ENCODE measurements at regions not wholly inside any gene's neighbourhood (a gene's known extent, or its start where the extent isn't known, plus 50 kb on each side); places are given as distances from the start of the nearest gene placed in this dataset.

DNA sequence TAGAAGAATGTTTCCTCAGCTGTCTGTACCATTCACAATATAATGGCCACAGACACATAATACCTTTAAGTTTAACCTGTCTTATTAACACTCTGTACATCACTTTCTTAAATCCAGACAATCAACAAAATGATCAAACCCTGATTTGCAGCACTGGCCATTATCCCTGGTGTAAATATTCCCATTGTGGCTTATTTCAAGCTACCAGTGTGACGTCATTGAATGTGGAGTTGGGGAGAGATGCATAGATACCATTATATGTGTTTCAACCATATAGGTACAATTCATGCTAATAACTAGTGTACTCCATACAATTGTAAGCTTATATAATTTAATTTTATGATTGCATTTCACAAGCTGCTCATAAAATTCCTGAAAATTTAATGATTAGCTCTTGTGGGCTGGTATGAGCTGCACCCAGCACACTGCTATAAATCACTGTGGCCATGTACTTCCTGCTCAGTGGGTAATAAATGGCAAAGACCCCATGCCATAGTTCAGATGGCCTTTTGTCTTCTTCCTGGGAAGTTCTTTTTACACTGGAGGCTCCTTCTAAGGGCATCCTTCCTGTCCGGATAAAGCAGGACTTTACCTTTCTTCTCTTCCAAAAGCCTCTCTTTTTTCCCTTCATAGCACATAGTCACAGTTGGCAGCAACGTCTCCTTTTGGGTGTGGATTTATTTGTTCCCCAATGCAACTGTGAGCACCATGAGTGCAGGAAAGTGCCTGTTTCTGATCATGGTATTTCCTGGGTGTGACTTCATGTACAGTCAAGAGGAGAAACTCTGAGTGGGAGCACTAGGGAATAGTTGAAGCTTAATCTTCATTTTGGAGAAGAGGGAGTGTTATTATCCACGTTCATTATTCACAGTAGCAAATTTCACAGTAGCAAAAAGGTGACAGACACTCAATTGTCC is 87.8 kb downstream of the MIAT start:
- no peaks in the 10 kb centered on the region for H3K36me3 ChIP-seq (ENCODE audit: control insufficient read depth in 2 of 2, extremely low read depth in 1 of 2, insufficient read depth in 2 of 2, low read length in 2 of 2)

DNA sequence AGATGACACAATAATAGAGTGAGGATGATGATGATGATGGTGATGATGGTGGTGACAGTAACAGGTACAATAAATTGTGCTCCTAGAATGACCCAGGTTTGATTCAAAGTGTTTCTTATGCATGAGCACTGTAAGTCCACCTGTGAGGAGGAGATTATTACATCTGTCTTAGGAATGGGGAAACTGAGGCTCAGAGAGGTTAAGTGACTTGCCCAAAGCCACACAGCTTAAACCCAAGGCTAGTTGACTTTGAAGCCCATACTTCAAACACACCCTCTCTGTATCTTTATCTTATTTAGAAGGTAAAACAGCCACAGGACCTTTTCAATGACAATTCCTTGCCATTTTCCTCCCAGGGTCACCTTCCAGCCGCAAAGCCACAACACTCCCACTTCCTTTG is 88.9 kb downstream of the MIAT start:
- no peaks in the 10 kb centered on the region for H4K20me1 ChIP-seq (ENCODE audit: control insufficient read depth, extremely low read depth, insufficient read depth, low read length)
- H3K36me3 ChIP-seq (ENCODE audit: control insufficient read depth in 2 of 2, extremely low read depth in 1 of 2, insufficient read depth in 2 of 2, low read length in 2 of 2), result no peaks in the 10 kb centered on the region
- no peak overlapping the region for H3K4me2 ChIP-seq (ENCODE audit: control insufficient read depth, extremely low read depth, insufficient read depth, low read depth, low read length)
- FAIRE-seq (no peak), DNase-seq (ENCODE audit: low read depth, low spot score) (no peak)
- H3K79me2 ChIP-seq (ENCODE audit: control insufficient read depth, insufficient read depth, low read length), result no peaks in the 10 kb centered on the region
- peaks cover 6% of the 10 kb centered on the region for H3K4me1 ChIP-seq (ENCODE audit: control insufficient read depth, extremely low read depth, insufficient read depth, low read length)
- no peaks in the 10 kb centered on the region for H3K9me3 ChIP-seq (ENCODE audit: control insufficient read depth, low read depth, low read length)
- no peaks in the 10 kb centered on the region for H3K9me1 ChIP-seq (ENCODE audit: control insufficient read depth, extremely low read depth, insufficient read depth, low read length)
- H2AFZ ChIP-seq (ENCODE audit: control insufficient read depth, low read length), result no peak overlapping the region
- no peak for TF ChIP-seq EZH2 (IDR thresholded peaks at IDR 0.05; ENCODE audit: low read length)
- TF ChIP-seq, protein P1, sequence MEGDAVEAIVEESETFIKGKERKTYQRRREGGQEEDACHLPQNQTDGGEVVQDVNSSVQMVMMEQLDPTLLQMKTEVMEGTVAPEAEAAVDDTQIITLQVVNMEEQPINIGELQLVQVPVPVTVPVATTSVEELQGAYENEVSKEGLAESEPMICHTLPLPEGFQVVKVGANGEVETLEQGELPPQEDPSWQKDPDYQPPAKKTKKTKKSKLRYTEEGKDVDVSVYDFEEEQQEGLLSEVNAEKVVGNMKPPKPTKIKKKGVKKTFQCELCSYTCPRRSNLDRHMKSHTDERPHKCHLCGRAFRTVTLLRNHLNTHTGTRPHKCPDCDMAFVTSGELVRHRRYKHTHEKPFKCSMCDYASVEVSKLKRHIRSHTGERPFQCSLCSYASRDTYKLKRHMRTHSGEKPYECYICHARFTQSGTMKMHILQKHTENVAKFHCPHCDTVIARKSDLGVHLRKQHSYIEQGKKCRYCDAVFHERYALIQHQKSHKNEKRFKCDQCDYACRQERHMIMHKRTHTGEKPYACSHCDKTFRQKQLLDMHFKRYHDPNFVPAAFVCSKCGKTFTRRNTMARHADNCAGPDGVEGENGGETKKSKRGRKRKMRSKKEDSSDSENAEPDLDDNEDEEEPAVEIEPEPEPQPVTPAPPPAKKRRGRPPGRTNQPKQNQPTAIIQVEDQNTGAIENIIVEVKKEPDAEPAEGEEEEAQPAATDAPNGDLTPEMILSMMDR (optimal IDR thresholded peaks at IDR 0.05 in 1 of 3, IDR thresholded peaks at IDR 0.05 in 1 of 3, conservative IDR thresholded peaks at IDR 0.05 in 1 of 3; ENCODE audit: extremely low read depth in 1 of 3, insufficient read depth in 2 of 3, low read length in 3 of 3), result no peak
- H3K4me3 ChIP-seq (ENCODE audit: control insufficient read depth in 2 of 3, extremely low read depth in 1 of 3, insufficient read depth in 2 of 3, low read depth in 1 of 3, low read length in 3 of 3), result no peak overlapping the region
- no peak overlapping the region for H3K9ac ChIP-seq (ENCODE audit: control insufficient read depth, extremely low read depth, insufficient read depth, low read length)
- dilution Hi-C loops (cut with MboI; ENCODE audit: extremely low pct_ligation_motif_present, low sequenced_read_pairs), result no loop called here
- no peak overlapping the region for H3K27ac ChIP-seq (ENCODE audit: control insufficient read depth, insufficient read depth, low read length)
- H3K27me3 ChIP-seq (ENCODE audit: control insufficient read depth, extremely low read depth, insufficient read depth, low read length), result no peaks in the 10 kb centered on the region

More for the DNA sequence above, 87.8 kb downstream of the MIAT start:
- H3K9ac ChIP-seq (ENCODE audit: control insufficient read depth, extremely low read depth, insufficient read depth, low read length), result no peak overlapping the region
- no peaks in the 10 kb centered on the region for H3K9me3 ChIP-seq (ENCODE audit: control insufficient read depth, low read depth, low read length)
- no peaks in the 10 kb centered on the region for H3K9me1 ChIP-seq (ENCODE audit: control insufficient read depth, extremely low read depth, insufficient read depth, low read length)
- no peaks in the 10 kb centered on the region for H3K79me2 ChIP-seq (ENCODE audit: control insufficient read depth, insufficient read depth, low read length)
- TF ChIP-seq, protein P1 (optimal IDR thresholded peaks at IDR 0.05 in 1 of 3, IDR thresholded peaks at IDR 0.05 in 1 of 3, conservative IDR thresholded peaks at IDR 0.05 in 1 of 3; ENCODE audit: extremely low read depth in 1 of 3, insufficient read depth in 2 of 3, low read length in 3 of 3), result no peak
- no peak for TF ChIP-seq EZH2 (IDR thresholded peaks at IDR 0.05; ENCODE audit: low read length)
- H4K20me1 ChIP-seq (ENCODE audit: control insufficient read depth, extremely low read depth, insufficient read depth, low read length), result no peaks in the 10 kb centered on the region
- H3K4me1 ChIP-seq (ENCODE audit: control insufficient read depth, extremely low read depth, insufficient read depth, low read length), result peaks cover 6% of the 10 kb centered on the region
- H3K27me3 ChIP-seq (ENCODE audit: control insufficient read depth, extremely low read depth, insufficient read depth, low read length), result no peaks in the 10 kb centered on the region
- dilution Hi-C loops (cut with MboI; ENCODE audit: extremely low pct_ligation_motif_present, low sequenced_read_pairs), result no loop called here
- no peak overlapping the region for H3K4me3 ChIP-seq (ENCODE audit: control insufficient read depth in 2 of 3, extremely low read depth in 1 of 3, insufficient read depth in 2 of 3, low read depth in 1 of 3, low read length in 3 of 3)
- no peak overlapping the region for H3K27ac ChIP-seq (ENCODE audit: control insufficient read depth, insufficient read depth, low read length)
- no peak for DNase-seq (ENCODE audit: low read depth, low spot score)
- FAIRE-seq, result no peak
- H2AFZ ChIP-seq (ENCODE audit: control insufficient read depth, low read length), result no peak overlapping the region
- no peak overlapping the region for H3K4me2 ChIP-seq (ENCODE audit: control insufficient read depth, extremely low read depth, insufficient read depth, low read depth, low read length)

Data from keratinocyte (primary cell).